OCI-LY7 (cell line): ENCODE measurements at regions not wholly inside any gene's neighbourhood (a gene's known extent, or its start where the extent isn't known, plus 50 kb on each side); places are given as distances from the start of the nearest gene placed in this dataset.

ENCODE experiments used
- EZH2phosphoT487 ChIP-seq: fragments of 200-600 bp; sonication (generic); IDR thresholded peaks from 2 replicates; pipeline ENCODE4 v1.6.1; 2018; ENCODE audit warnings: low read depth, borderline replicate concordance, mild to moderate bottlenecking, mixed run types, antibody characterized with exemption, low read length, moderate library complexity, mixed read lengths
- TF ChIP-seq, protein P1 (sequence below): fragments of 200-600 bp; sonication (generic); conservative IDR thresholded peaks from 2 replicates; pipeline ENCODE4 v1.5.1; 2014; ENCODE audit warnings: mild to moderate bottlenecking, antibody characterized with exemption, low read length, moderate library complexity, mixed read lengths

DNA sequence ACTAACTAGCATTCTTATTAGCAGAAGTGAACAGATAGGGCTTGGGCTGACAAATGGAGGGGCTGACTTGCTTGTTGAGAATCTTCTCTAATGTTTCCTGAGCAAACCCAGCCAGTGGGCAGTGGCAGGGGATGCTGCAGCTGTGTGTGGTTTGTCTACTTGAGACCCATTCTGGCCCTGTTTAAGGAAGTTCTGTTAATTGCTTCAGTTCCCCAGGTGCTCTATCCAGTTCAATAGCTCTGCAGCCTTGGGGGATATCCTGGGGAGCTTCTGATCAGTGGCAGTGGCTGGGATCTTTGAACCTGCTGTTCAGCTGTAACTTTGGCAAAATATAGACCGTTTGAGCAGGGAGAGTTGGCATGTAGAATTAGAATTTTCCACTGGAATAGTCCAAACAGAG lies 137.4 kb downstream of the ZNF326 start:
- TF ChIP-seq, protein P1, sequence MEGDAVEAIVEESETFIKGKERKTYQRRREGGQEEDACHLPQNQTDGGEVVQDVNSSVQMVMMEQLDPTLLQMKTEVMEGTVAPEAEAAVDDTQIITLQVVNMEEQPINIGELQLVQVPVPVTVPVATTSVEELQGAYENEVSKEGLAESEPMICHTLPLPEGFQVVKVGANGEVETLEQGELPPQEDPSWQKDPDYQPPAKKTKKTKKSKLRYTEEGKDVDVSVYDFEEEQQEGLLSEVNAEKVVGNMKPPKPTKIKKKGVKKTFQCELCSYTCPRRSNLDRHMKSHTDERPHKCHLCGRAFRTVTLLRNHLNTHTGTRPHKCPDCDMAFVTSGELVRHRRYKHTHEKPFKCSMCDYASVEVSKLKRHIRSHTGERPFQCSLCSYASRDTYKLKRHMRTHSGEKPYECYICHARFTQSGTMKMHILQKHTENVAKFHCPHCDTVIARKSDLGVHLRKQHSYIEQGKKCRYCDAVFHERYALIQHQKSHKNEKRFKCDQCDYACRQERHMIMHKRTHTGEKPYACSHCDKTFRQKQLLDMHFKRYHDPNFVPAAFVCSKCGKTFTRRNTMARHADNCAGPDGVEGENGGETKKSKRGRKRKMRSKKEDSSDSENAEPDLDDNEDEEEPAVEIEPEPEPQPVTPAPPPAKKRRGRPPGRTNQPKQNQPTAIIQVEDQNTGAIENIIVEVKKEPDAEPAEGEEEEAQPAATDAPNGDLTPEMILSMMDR = no peak
- TF ChIP-seq EZH2phosphoT487 = no peak
